GM23248 (cell line): ENCODE measurements at regions not wholly inside any gene's neighbourhood (a gene's known extent, or its start where the extent isn't known, plus 50 kb on each side); places are given as distances from the start of the nearest gene placed in this dataset.
A peak's percentile ranks its signal among the peaks of the same experiment; 100 is the strongest.

Experiments used
- DNase-seq: peaks from one replicate; pipeline ENCODE4 v3.0.0-alpha.2; 2015
- H2AFZ ChIP-seq: fragments of 200-600 bp; sonication (generic); 2 replicates; pipeline ENCODE4 v1.6.1; 2016; ENCODE audit warnings: antibody characterized with exemption
- H3F3A ChIP-seq: fragments of 200-600 bp; sonication (generic); 2 replicates; pipeline ENCODE4 v1.6.1; 2016; ENCODE audit warnings: mild to moderate bottlenecking, antibody characterized with exemption, mixed run types; ENCODE audit not compliant: insufficient read depth
- H3K27ac ChIP-seq: fragments of 200-600 bp; sonication (generic); 2 replicates; pipeline ENCODE4 v1.5.1; 2016; ENCODE audit warnings: mild to moderate bottlenecking
- H3K27me3 ChIP-seq: fragments of 200-600 bp; sonication (generic); replicated peaks from 2 replicates; pipeline ENCODE4 v1.6.1; 2016; ENCODE audit warnings: mild to moderate bottlenecking; ENCODE audit not compliant: insufficient read depth
- H3K36me3 ChIP-seq: fragments of 200-600 bp; sonication (generic); 2 replicates; pipeline ENCODE4 v1.6.1; 2016; ENCODE audit warnings: low read depth, mild to moderate bottlenecking
- H3K4me1 ChIP-seq: fragments of 200-600 bp; sonication (generic); 2 replicates; pipeline ENCODE4 v1.6.1; 2016; ENCODE audit warnings: mild to moderate bottlenecking; ENCODE audit not compliant: insufficient read depth
- H3K4me2 ChIP-seq: fragments of 200-600 bp; sonication (generic); one replicate; pipeline ENCODE4 v1.6.1; 2016; ENCODE audit warnings: mild to moderate bottlenecking; ENCODE audit not compliant: unreplicated experiment
- H3K4me3 ChIP-seq: fragments of 200-600 bp; sonication (generic); 2 replicates; pipeline ENCODE4 v1.5.1; 2016; ENCODE audit warnings: mild to moderate bottlenecking
- H3K79me2 ChIP-seq: fragments of 200-600 bp; sonication (generic); 2 replicates; pipeline ENCODE4 v1.6.1; 2016; ENCODE audit warnings: mild to moderate bottlenecking; ENCODE audit not compliant: insufficient read depth
- H3K9ac ChIP-seq: fragments of 200-600 bp; sonication (generic); 2 replicates; pipeline ENCODE4 v1.6.1; 2016; ENCODE audit warnings: mild to moderate bottlenecking
- H3K9me2 ChIP-seq: fragments of 200-600 bp; sonication (generic); 2 replicates; pipeline ENCODE4 v1.6.1; 2016; ENCODE audit warnings: mixed run types, mild to moderate bottlenecking, moderate library complexity; ENCODE audit not compliant: insufficient read depth
- H3K9me3 ChIP-seq: fragments of 200-600 bp; sonication (generic); one replicate; pipeline ENCODE4 v1.6.1; 2017; ENCODE audit warnings: low read depth
- H4K20me1 ChIP-seq: fragments of 200-600 bp; sonication (generic); 2 replicates; pipeline ENCODE4 v1.6.0; 2016; ENCODE audit not compliant: insufficient read depth
- EZH2 ChIP-seq: fragments of 200-600 bp; sonication (generic); IDR thresholded peaks from 2 replicates; pipeline ENCODE4 v1.6.1; 2018; ENCODE audit warnings: antibody characterized with exemption, mild to moderate bottlenecking; ENCODE audit not compliant: insufficient read depth, poor library complexity, severe bottlenecking
- EZH2phosphoT487 ChIP-seq: fragments of 200-600 bp; sonication (generic); IDR thresholded peaks from 2 replicates; pipeline ENCODE4 v1.6.1; 2018; ENCODE audit warnings: antibody characterized with exemption, moderate library complexity, mild to moderate bottlenecking, low read depth; ENCODE audit not compliant: insufficient read depth
- WGBS, 2 experiments: methylation state at CpG; one replicate each; pipeline ENCODE4 v1.1.6; 2015 to 2017; ENCODE audit warnings: low lambda C conversion rate in 2 of 2, low coverage in 1 of 2; ENCODE audit errors: missing lambda C conversion rate in 2 of 2; 5-methylcytosine and 5-hydroxymethylcytosine counted together
- in situ Hi-C: fragments of 300-500 bp; cut with MboI; formaldehyde crosslinking; loops from 2 replicates; pipeline ENCODE4 v1.15.0; 2020

- Histone ChIP-seq H3F3A (no peaks in the 10 kb centered on the region), H2AFZ (no peak overlapping the region), H3K9me3 (no peaks in the 10 kb centered on the region), H3K9me2 (no peaks in the 10 kb centered on the region), H4K20me1 (no peaks in the 10 kb centered on the region), H3K9ac (no peak overlapping the region), H3K27me3 (peaks cover 24% of the 10 kb centered on the region; the same call in 1 of the 2 replicates), H3K4me3 (no peak overlapping the region), H3K36me3 (no peaks in the 10 kb centered on the region), H3K4me2 (no peak overlapping the region), H3K79me2 (no peaks in the 10 kb centered on the region), H3K27ac (no peak overlapping the region), H3K4me1 (no peaks in the 10 kb centered on the region)
- WGBS, 2 experiments: 19 to 40% methylated on average over 1 of the region's 1 CpG
- DNase-seq: no peak
- no peak for TF ChIP-seq EZH2phosphoT487
- no peak for TF ChIP-seq EZH2
- in situ Hi-C loops: no loop called here
Observed at GRCh38 chr18:45480219-45481015, 134.9 kb upstream of the SLC14A2 start.

GRCh38 chr18:45481821-45482220 lies 133.5 kb upstream of the SLC14A2 start:
- Histone ChIP-seq H3K4me2 (peak overlapping the region; percentile 9), H3K9me2 (no peaks in the 10 kb centered on the region), H4K20me1 (no peaks in the 10 kb centered on the region), H3K36me3 (no peaks in the 10 kb centered on the region), H3K79me2 (no peaks in the 10 kb centered on the region), H3F3A (no peaks in the 10 kb centered on the region), H3K9me3 (no peaks in the 10 kb centered on the region), H3K27ac (no peak overlapping the region), H2AFZ (no peak overlapping the region), H3K4me3 (no peak overlapping the region), H3K27me3 (peaks cover 13% of the 10 kb centered on the region; the same call in 1 of the 2 replicates), H3K9ac (no peak overlapping the region), H3K4me1 (no peaks in the 10 kb centered on the region)
- no peak for DNase-seq
- in situ Hi-C loops: no loop called here
- 25 to 30% methylated on average over 2 of the region's 2 CpGs for WGBS, 2 experiments
- no peak for TF ChIP-seq EZH2
- no peak for TF ChIP-seq EZH2phosphoT487

- in situ Hi-C loops: no loop called here
- DNase-seq: peak; percentile 5
- Histone ChIP-seq H2AFZ (no peak overlapping the region), H3K4me1 (no peaks in the 10 kb centered on the region), H3F3A (no peaks in the 10 kb centered on the region), H3K27me3 (peaks cover 12% of the 10 kb centered on the region; the same call in 1 of the 2 replicates), H3K36me3 (no peaks in the 10 kb centered on the region), H4K20me1 (no peaks in the 10 kb centered on the region), H3K79me2 (no peaks in the 10 kb centered on the region), H3K27ac (no peak overlapping the region), H3K9me2 (no peaks in the 10 kb centered on the region), H3K4me3 (no peak overlapping the region), H3K4me2 (no peak overlapping the region), H3K9ac (no peak overlapping the region), H3K9me3 (no peaks in the 10 kb centered on the region)
- 0 to 6% methylated on average over 1 of the region's 1 CpG for WGBS, 2 experiments
- no peak for TF ChIP-seq EZH2phosphoT487
- TF ChIP-seq EZH2: no peak
Observed at GRCh38 chr18:45482286-45482685, 133.0 kb upstream of the SLC14A2 start.

- no peaks in the 10 kb centered on the region for H3K9me2 ChIP-seq
- H3K9me3 ChIP-seq: no peaks in the 10 kb centered on the region
- H3F3A ChIP-seq: no peaks in the 10 kb centered on the region
- H3K9ac ChIP-seq: no peak overlapping the region
- DNase-seq: no peak
- no peak overlapping the region for H2AFZ ChIP-seq
- H4K20me1 ChIP-seq: no peaks in the 10 kb centered on the region
- H3K27ac ChIP-seq: no peak overlapping the region
- no peak overlapping the region for H3K4me2 ChIP-seq
- 21 to 34% methylated on average over 3 of the region's 3 CpGs for WGBS, 2 experiments
- no peak for TF ChIP-seq EZH2phosphoT487
- peaks cover 7% of the 10 kb centered on the region; the same call in 1 of the 2 replicates for H3K27me3 ChIP-seq
- no peak overlapping the region for H3K4me3 ChIP-seq
- in situ Hi-C loops: no loop called here
- H3K36me3 ChIP-seq: no peaks in the 10 kb centered on the region
- H3K4me1 ChIP-seq: no peaks in the 10 kb centered on the region
- H3K79me2 ChIP-seq: no peaks in the 10 kb centered on the region
Observed at GRCh38 chr18:45487581-45487980, 127.7 kb upstream of the SLC14A2 start.

- Histone ChIP-seq H3K9me2 (no peaks in the 10 kb centered on the region), H3K36me3 (no peaks in the 10 kb centered on the region), H4K20me1 (no peaks in the 10 kb centered on the region), H3F3A (no peaks in the 10 kb centered on the region), H3K27me3 (peaks cover 10% of the 10 kb centered on the region; the same call in 1 of the 2 replicates), H3K79me2 (no peaks in the 10 kb centered on the region), H3K4me3 (no peak overlapping the region), H2AFZ (no peak overlapping the region), H3K27ac (no peak overlapping the region), H3K4me2 (no peak overlapping the region), H3K9ac (no peak overlapping the region), H3K9me3 (no peaks in the 10 kb centered on the region), H3K4me1 (no peaks in the 10 kb centered on the region)
- in situ Hi-C loops: no loop called here
- WGBS, 2 experiments: 27 to 41% methylated on average over 3 of the region's 3 CpGs
- DNase-seq: no peak
- TF ChIP-seq EZH2phosphoT487: no peak
- no peak for TF ChIP-seq EZH2
Observed at GRCh38 chr18:45488645-45489044, 126.6 kb upstream of the SLC14A2 start.
